HEK293 (cell line): ENCODE measurements at regions not wholly inside any gene's neighbourhood (a gene's known extent, or its start where the extent isn't known, plus 50 kb on each side); places are given as distances from the start of the nearest gene placed in this dataset.

ENCODE experiments used
- BCL11A ChIP-seq: fragments of 450-650 bp; formaldehyde crosslinking; IDR thresholded peaks from 2 replicates; pipeline ENCODE4 v1.5.1; 2016; ENCODE audit warnings: low read depth, missing biosample characterization, missing genetic modification characterization
- ZBTB7A ChIP-seq: fragments of 450-650 bp; formaldehyde crosslinking; IDR thresholded peaks from 2 replicates; pipeline ENCODE4 v1.5.1; 2016; ENCODE audit warnings: low read depth, missing biosample characterization, missing genetic modification characterization
- ZNF121 ChIP-seq: fragments of 450-650 bp; formaldehyde crosslinking; IDR thresholded peaks from 2 replicates; pipeline ENCODE4 v1.5.1; 2016; ENCODE audit warnings: missing biosample characterization, missing genetic modification characterization
- ZNF274 ChIP-seq, 2 experiments: fragments of 200-500 bp in 1 of 2; fragments of 450-650 bp in 1 of 2; sonication (Bioruptor generic) in 1 of 2; formaldehyde crosslinking in 1 of 2; IDR thresholded peaks; 2 replicates each; pipeline versions ENCODE4 v1.5.1 to v1.6.1; 2014 to 2016; ENCODE audit warnings: borderline replicate concordance in 1 of 2, inconsistent platforms in 1 of 2, low read length in 1 of 2, missing biosample characterization in 1 of 2, missing genetic modification characterization in 1 of 2
- ZNF624 ChIP-seq: fragments of 450-650 bp; formaldehyde crosslinking; IDR thresholded peaks from 2 replicates; pipeline ENCODE4 v1.5.1; 2017; ENCODE audit warnings: missing biosample characterization, missing genetic modification characterization
- TF ChIP-seq, protein P1 (sequence below): fragments of 450-650 bp; formaldehyde crosslinking; IDR thresholded peaks from 2 replicates; pipeline ENCODE4 v1.5.1; 2016; ENCODE audit warnings: missing biosample characterization, missing genetic modification characterization
- TF ChIP-seq, protein P2 (sequence below): fragments of 450-650 bp; formaldehyde crosslinking; IDR thresholded peaks from 2 replicates; pipeline ENCODE4 v1.5.1; 2016; ENCODE audit warnings: missing biosample characterization, missing genetic modification characterization

- TF ChIP-seq ZBTB7A (no peak), ZNF121 (tag by site-specific recombination) (no peak), ZNF624 (tag by site-specific recombination) (no peak), BCL11A (tag by site-specific recombination) (no peak), ZNF274 (IDR thresholded peaks at IDR 0.05; ENCODE audit: low read length) (no peak), ZNF274 (tag by site-specific recombination; IDR thresholded peaks at IDR 0.05; ENCODE audit: borderline replicate concordance) (no peak)
- TF ChIP-seq, protein P1, sequence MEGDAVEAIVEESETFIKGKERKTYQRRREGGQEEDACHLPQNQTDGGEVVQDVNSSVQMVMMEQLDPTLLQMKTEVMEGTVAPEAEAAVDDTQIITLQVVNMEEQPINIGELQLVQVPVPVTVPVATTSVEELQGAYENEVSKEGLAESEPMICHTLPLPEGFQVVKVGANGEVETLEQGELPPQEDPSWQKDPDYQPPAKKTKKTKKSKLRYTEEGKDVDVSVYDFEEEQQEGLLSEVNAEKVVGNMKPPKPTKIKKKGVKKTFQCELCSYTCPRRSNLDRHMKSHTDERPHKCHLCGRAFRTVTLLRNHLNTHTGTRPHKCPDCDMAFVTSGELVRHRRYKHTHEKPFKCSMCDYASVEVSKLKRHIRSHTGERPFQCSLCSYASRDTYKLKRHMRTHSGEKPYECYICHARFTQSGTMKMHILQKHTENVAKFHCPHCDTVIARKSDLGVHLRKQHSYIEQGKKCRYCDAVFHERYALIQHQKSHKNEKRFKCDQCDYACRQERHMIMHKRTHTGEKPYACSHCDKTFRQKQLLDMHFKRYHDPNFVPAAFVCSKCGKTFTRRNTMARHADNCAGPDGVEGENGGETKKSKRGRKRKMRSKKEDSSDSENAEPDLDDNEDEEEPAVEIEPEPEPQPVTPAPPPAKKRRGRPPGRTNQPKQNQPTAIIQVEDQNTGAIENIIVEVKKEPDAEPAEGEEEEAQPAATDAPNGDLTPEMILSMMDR (tag by site-specific recombination), result no peak
- TF ChIP-seq, protein P2, sequence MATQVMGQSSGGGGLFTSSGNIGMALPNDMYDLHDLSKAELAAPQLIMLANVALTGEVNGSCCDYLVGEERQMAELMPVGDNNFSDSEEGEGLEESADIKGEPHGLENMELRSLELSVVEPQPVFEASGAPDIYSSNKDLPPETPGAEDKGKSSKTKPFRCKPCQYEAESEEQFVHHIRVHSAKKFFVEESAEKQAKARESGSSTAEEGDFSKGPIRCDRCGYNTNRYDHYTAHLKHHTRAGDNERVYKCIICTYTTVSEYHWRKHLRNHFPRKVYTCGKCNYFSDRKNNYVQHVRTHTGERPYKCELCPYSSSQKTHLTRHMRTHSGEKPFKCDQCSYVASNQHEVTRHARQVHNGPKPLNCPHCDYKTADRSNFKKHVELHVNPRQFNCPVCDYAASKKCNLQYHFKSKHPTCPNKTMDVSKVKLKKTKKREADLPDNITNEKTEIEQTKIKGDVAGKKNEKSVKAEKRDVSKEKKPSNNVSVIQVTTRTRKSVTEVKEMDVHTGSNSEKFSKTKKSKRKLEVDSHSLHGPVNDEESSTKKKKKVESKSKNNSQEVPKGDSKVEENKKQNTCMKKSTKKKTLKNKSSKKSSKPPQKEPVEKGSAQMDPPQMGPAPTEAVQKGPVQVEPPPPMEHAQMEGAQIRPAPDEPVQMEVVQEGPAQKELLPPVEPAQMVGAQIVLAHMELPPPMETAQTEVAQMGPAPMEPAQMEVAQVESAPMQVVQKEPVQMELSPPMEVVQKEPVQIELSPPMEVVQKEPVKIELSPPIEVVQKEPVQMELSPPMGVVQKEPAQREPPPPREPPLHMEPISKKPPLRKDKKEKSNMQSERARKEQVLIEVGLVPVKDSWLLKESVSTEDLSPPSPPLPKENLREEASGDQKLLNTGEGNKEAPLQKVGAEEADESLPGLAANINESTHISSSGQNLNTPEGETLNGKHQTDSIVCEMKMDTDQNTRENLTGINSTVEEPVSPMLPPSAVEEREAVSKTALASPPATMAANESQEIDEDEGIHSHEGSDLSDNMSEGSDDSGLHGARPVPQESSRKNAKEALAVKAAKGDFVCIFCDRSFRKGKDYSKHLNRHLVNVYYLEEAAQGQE (tag by site-specific recombination), result no peak
These were observed 51.2 kb upstream of the PRKG1 start for GRCh38 chr10:51022933-51023585.
